ENCODE measurements at regions not wholly inside any gene's neighbourhood (a gene's known extent, or its start where the extent isn't known, plus 50 kb on each side); places are given as distances from the start of the nearest gene placed in this dataset.

DNA sequence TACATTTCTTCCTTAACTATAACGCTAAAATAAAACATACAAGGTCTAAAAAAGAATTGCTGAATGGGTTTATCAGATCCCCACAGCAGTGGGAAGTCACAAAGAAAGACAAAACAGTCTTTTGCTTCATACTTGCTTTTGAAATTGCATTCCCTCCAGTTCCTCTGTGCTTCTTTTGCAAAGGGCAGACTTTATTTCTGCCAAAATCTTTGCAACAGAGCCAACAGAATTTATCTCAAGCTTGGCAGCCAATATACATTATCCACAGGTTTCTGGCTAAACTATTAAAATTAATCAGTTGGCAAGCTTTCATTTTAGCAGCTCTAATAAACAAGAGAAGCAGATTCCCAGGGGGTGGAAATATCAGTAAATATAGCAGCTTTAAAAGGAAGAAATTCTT, 378.9 kb upstream of the CA10 start:
- no peak overlapping the region for H3K9ac ChIP-seq (ENCODE audit: insufficient read depth, low read length)
- no peaks in the 10 kb centered on the region for H3K79me2 ChIP-seq (ENCODE audit: control insufficient read depth, insufficient read depth, low read length)
- no peak for DNase-seq (ENCODE audit: low read depth in 2 of 2)
- no peak overlapping the region for H3K4me2 ChIP-seq (ENCODE audit: extremely low read depth, insufficient read depth, low read length)
- H2AFZ ChIP-seq (ENCODE audit: low read length) = no peak overlapping the region
- H3K36me3 ChIP-seq (ENCODE audit: control insufficient read depth, insufficient read depth, low read length) = no peaks in the 10 kb centered on the region
- H3K27ac ChIP-seq (ENCODE audit: insufficient read depth, low read length) = no peak overlapping the region
- no peaks in the 10 kb centered on the region for H3K9me3 ChIP-seq (ENCODE audit: control insufficient read depth, insufficient read depth, low read depth, low read length)
- H3K4me1 ChIP-seq (ENCODE audit: control insufficient read depth, extremely low read depth, insufficient read depth, low read length) = no peaks in the 10 kb centered on the region
- TF ChIP-seq EZH2 (IDR thresholded peaks at IDR 0.05; ENCODE audit: low read length, missing control alignments) = no peak
- TF ChIP-seq, protein P1, sequence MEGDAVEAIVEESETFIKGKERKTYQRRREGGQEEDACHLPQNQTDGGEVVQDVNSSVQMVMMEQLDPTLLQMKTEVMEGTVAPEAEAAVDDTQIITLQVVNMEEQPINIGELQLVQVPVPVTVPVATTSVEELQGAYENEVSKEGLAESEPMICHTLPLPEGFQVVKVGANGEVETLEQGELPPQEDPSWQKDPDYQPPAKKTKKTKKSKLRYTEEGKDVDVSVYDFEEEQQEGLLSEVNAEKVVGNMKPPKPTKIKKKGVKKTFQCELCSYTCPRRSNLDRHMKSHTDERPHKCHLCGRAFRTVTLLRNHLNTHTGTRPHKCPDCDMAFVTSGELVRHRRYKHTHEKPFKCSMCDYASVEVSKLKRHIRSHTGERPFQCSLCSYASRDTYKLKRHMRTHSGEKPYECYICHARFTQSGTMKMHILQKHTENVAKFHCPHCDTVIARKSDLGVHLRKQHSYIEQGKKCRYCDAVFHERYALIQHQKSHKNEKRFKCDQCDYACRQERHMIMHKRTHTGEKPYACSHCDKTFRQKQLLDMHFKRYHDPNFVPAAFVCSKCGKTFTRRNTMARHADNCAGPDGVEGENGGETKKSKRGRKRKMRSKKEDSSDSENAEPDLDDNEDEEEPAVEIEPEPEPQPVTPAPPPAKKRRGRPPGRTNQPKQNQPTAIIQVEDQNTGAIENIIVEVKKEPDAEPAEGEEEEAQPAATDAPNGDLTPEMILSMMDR (conservative IDR thresholded peaks at IDR 0.05 in 1 of 2, IDR thresholded peaks at IDR 0.05 in 1 of 2; ENCODE audit: low read depth in 1 of 2, low read length in 2 of 2) = no peak
- H3K4me3 ChIP-seq (replicated peaks in 1 of 4; ENCODE audit: control extremely low read depth in 1 of 4, insufficient read depth in 1 of 4, low read depth in 3 of 4, low read length in 4 of 4) = no peak overlapping the region
- no peaks in the 10 kb centered on the region for H3K27me3 ChIP-seq (ENCODE audit: control insufficient read depth, insufficient read depth, low read length)
- H4K20me1 ChIP-seq (ENCODE audit: control insufficient read depth, extremely low read depth, insufficient read depth, low read length) = no peaks in the 10 kb centered on the region

DNA sequence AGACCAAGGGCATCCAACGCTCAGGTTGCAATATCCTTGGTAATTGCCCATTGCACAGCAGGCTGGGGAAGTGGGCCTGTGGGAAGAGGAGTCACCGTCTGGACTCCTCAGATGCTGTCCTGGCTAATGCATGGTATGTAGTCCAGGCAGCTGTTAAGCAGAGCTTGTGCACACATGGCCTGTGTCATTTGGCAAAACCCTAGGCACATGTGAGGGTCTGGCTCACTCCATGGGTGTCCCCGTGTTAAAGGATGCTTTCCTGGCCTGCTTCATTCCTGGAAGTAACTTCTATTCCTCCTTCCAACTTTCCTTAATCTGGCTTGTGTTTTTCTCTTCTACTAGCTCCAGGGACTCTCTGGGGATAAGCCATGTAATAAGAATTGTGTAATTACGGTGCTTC, 378.0 kb upstream of the CA10 start:
- no peak overlapping the region for H3K4me2 ChIP-seq (ENCODE audit: extremely low read depth, insufficient read depth, low read length)
- H2AFZ ChIP-seq (ENCODE audit: low read length) = no peak overlapping the region
- H3K9ac ChIP-seq (ENCODE audit: insufficient read depth, low read length) = no peak overlapping the region
- H3K4me3 ChIP-seq (replicated peaks in 1 of 4; ENCODE audit: control extremely low read depth in 1 of 4, insufficient read depth in 1 of 4, low read depth in 3 of 4, low read length in 4 of 4) = no peak overlapping the region
- no peaks in the 10 kb centered on the region for H3K36me3 ChIP-seq (ENCODE audit: control insufficient read depth, insufficient read depth, low read length)
- no peak overlapping the region for H3K27ac ChIP-seq (ENCODE audit: insufficient read depth, low read length)
- no peaks in the 10 kb centered on the region for H3K4me1 ChIP-seq (ENCODE audit: control insufficient read depth, extremely low read depth, insufficient read depth, low read length)
- H4K20me1 ChIP-seq (ENCODE audit: control insufficient read depth, extremely low read depth, insufficient read depth, low read length) = no peaks in the 10 kb centered on the region
- TF ChIP-seq EZH2 (IDR thresholded peaks at IDR 0.05; ENCODE audit: low read length, missing control alignments) = no peak
- TF ChIP-seq, protein P1 (conservative IDR thresholded peaks at IDR 0.05 in 1 of 2, IDR thresholded peaks at IDR 0.05 in 1 of 2; ENCODE audit: low read depth in 1 of 2, low read length in 2 of 2) = no peak
- H3K9me3 ChIP-seq (ENCODE audit: control insufficient read depth, insufficient read depth, low read depth, low read length) = no peaks in the 10 kb centered on the region
- no peak for DNase-seq (ENCODE audit: low read depth in 2 of 2)
- H3K79me2 ChIP-seq (ENCODE audit: control insufficient read depth, insufficient read depth, low read length) = no peaks in the 10 kb centered on the region
- no peaks in the 10 kb centered on the region for H3K27me3 ChIP-seq (ENCODE audit: control insufficient read depth, insufficient read depth, low read length)

DNA sequence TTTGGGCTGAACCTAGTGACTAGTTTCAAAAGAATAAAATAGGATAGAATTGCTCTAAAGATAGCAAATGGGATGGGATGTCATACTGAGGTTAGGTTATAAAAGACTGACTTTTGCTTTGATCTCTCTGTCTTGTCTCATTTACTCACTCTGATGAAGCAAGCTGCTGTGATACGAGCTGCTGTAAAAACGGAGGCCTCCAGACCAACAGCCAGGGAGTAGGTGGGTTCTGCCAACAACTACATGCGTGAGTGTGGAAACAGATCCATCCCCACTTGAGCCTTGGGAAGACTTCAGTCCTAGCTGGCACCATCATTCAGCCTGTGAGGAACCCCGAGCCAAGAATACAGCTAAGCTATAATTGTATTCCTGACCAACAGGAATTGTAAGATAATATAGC, 373.9 kb upstream of the CA10 start:
- no peak for DNase-seq (ENCODE audit: low read depth in 2 of 2)
- TF ChIP-seq, protein P1 (conservative IDR thresholded peaks at IDR 0.05 in 1 of 2, IDR thresholded peaks at IDR 0.05 in 1 of 2; ENCODE audit: low read depth in 1 of 2, low read length in 2 of 2) = no peak
- TF ChIP-seq EZH2 (IDR thresholded peaks at IDR 0.05; ENCODE audit: low read length, missing control alignments) = no peak
- H4K20me1 ChIP-seq (ENCODE audit: control insufficient read depth, extremely low read depth, insufficient read depth, low read length) = no peaks in the 10 kb centered on the region
- H3K4me1 ChIP-seq (ENCODE audit: control insufficient read depth, extremely low read depth, insufficient read depth, low read length) = no peaks in the 10 kb centered on the region
- no peak overlapping the region for H3K4me2 ChIP-seq (ENCODE audit: extremely low read depth, insufficient read depth, low read length)
- no peak overlapping the region for H3K9ac ChIP-seq (ENCODE audit: insufficient read depth, low read length)
- no peak overlapping the region for H3K4me3 ChIP-seq (replicated peaks in 1 of 4; ENCODE audit: control extremely low read depth in 1 of 4, insufficient read depth in 1 of 4, low read depth in 3 of 4, low read length in 4 of 4)
- H2AFZ ChIP-seq (ENCODE audit: low read length) = no peak overlapping the region
- H3K79me2 ChIP-seq (ENCODE audit: control insufficient read depth, insufficient read depth, low read length) = no peaks in the 10 kb centered on the region
- H3K27me3 ChIP-seq (ENCODE audit: control insufficient read depth, insufficient read depth, low read length) = no peaks in the 10 kb centered on the region
- no peak overlapping the region for H3K27ac ChIP-seq (ENCODE audit: insufficient read depth, low read length)
- H3K9me3 ChIP-seq (ENCODE audit: control insufficient read depth, insufficient read depth, low read depth, low read length) = no peaks in the 10 kb centered on the region
- H3K36me3 ChIP-seq (ENCODE audit: control insufficient read depth, insufficient read depth, low read length) = no peaks in the 10 kb centered on the region
